Lung (tissue), 11 donors: ENCODE measurements at regions not wholly inside any gene's neighbourhood (a gene's known extent, or its start where the extent isn't known, plus 50 kb on each side); places are given as distances from the start of the nearest gene placed in this dataset.

Experiments
- ATAC-seq: fragments of 200-7000 bp; cut with Tn5 transposase; one replicate; pipeline ENCODE4 v1.9.1; 2020; ENCODE audit warnings: moderate number of reproducible peaks; ENCODE audit not compliant: insufficient read depth, low FRiP score
- DNase-seq, 3 donors: peaks; one replicate each; pipeline ENCODE4 v3.0.0-alpha.2; 2013 to 2017
- H3K27ac ChIP-seq, 2 donors: one replicate each; pipeline ENCODE4 v1.5.1; 2013; ENCODE audit warnings: mild to moderate bottlenecking in 2 of 2, moderate library complexity in 2 of 2, control low read depth in 1 of 2, inconsistent platforms in 1 of 2, low read depth in 1 of 2, low read length in 1 of 2
- H3K27me3 ChIP-seq, 3 donors: one replicate each; pipeline ENCODE4 v1.5.1; 2013; ENCODE audit warnings: low read length in 2 of 3; ENCODE audit not compliant: control insufficient read depth in 3 of 3, insufficient read depth in 3 of 3
- H3K36me3 ChIP-seq, 4 donors: one replicate each; pipeline ENCODE4 v1.5.1; 2013; ENCODE audit warnings: low read length in 4 of 4, mild to moderate bottlenecking in 1 of 4, moderate library complexity in 1 of 4; ENCODE audit not compliant: control insufficient read depth in 4 of 4, insufficient read depth in 4 of 4
- H3K4me1 ChIP-seq, 5 donors: one replicate each; pipeline ENCODE4 v1.5.1; 2013; ENCODE audit warnings: low read length in 5 of 5, mild to moderate bottlenecking in 2 of 5, moderate library complexity in 1 of 5; ENCODE audit not compliant: control insufficient read depth in 5 of 5, insufficient read depth in 5 of 5
- H3K4me3 ChIP-seq: one replicate; pipeline ENCODE4 v1.5.1; 2013; ENCODE audit warnings: mild to moderate bottlenecking, control low read depth, moderate library complexity
- H3K9ac ChIP-seq, 2 donors: one replicate each; pipeline ENCODE4 v1.5.1; 2013; ENCODE audit warnings: low read length in 2 of 2, control low read depth in 1 of 2; ENCODE audit not compliant: insufficient read depth in 1 of 2
- H3K9me3 ChIP-seq, 4 donors: one replicate each; pipeline ENCODE4 v1.5.1; 2013; ENCODE audit warnings: low read length in 3 of 4, mild to moderate bottlenecking in 1 of 4, moderate library complexity in 1 of 4; ENCODE audit not compliant: control insufficient read depth in 4 of 4, insufficient read depth in 3 of 4
- WGBS, 2 donors: extraction: QIAGEN DNeasy Blood & Tissue Kit; methylation state at CpG; one replicate each; pipeline ENCODE4 v1.1.7; 2013; 5-methylcytosine and 5-hydroxymethylcytosine counted together
- TF ChIP-seq, protein P1 (sequence below): IDR thresholded peaks from 2 replicates; pipeline ENCODE4 v1.5.1; 2012; ENCODE audit warnings: mild to moderate bottlenecking; ENCODE audit errors: control extremely low read depth, extremely low read depth
- donor health status: control.
- donor health status: control.
- donor health status: Bipolar disorder and iron deficiency.
- donor health status: healthy.
- donor health status: DM: yes; HTN: yes; CAD: no.

DNA sequence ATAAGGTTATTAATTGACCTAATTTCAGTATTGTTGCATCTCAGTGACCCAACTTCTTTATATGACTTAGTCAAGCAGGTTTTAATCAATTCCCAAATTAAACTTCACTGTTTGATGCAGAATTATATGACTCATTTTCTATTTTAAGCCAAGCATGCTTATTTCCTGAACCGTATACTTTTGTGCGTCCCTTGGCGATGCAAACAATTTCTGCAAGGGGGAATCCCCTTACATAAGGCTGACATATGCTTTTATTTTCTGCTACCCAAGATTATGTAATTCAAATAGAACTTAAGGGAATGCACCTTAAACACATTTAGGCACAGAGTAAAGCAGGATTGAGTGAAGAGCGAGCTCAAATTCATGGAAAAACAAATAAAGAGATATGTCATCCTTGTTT, 303.9 kb downstream of the PDCD6IP start:
- Histone ChIP-seq H3K4me1 (no peaks in the 10 kb centered on the region), H3K9me3 (no peaks in the 10 kb centered on the region), H3K27ac (no peak overlapping the region), H3K36me3 (no peaks in the 10 kb centered on the region), H3K4me3 (no peak overlapping the region), H3K9ac (no peak overlapping the region), H3K27me3 (no peaks in the 10 kb centered on the region)
- TF ChIP-seq, protein P1, sequence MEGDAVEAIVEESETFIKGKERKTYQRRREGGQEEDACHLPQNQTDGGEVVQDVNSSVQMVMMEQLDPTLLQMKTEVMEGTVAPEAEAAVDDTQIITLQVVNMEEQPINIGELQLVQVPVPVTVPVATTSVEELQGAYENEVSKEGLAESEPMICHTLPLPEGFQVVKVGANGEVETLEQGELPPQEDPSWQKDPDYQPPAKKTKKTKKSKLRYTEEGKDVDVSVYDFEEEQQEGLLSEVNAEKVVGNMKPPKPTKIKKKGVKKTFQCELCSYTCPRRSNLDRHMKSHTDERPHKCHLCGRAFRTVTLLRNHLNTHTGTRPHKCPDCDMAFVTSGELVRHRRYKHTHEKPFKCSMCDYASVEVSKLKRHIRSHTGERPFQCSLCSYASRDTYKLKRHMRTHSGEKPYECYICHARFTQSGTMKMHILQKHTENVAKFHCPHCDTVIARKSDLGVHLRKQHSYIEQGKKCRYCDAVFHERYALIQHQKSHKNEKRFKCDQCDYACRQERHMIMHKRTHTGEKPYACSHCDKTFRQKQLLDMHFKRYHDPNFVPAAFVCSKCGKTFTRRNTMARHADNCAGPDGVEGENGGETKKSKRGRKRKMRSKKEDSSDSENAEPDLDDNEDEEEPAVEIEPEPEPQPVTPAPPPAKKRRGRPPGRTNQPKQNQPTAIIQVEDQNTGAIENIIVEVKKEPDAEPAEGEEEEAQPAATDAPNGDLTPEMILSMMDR, result no peak
- 47 to 54% methylated on average over 4 of the region's 4 CpGs for WGBS, 2 donors
- no peak for ATAC-seq
- DNase-seq, result no peak

DNA sequence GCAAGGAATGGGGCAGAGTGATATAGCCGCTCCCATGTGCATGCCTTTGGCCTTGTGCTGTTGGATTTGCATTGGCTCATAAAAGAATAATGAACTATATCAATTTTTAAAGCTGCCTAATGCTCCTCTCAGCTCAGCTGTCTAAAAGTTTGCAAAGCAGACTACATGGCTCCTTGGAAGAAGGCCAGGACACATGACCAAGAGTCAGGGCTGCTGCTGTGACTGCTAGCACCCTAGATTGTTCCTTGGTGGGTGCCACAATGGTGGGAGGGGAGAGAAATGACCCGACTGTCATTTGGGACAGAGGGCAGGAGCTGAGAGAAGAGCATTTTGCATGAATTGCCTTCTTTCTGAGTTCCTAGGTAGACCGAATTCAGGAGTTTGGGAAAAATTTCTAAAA, 307.9 kb downstream of the PDCD6IP start:
- ATAC-seq (no peak), DNase-seq (no peak)
- WGBS, 2 donors, result 76 to 88% methylated on average over 3 of the region's 3 CpGs
- Histone ChIP-seq H3K36me3 (no peaks in the 10 kb centered on the region), H3K4me3 (no peak overlapping the region), H3K4me1 (no peaks in the 10 kb centered on the region), H3K9me3 (no peaks in the 10 kb centered on the region), H3K9ac (no peak overlapping the region), H3K27ac (no peak overlapping the region), H3K27me3 (no peaks in the 10 kb centered on the region)
- TF ChIP-seq, protein P1, result no peak

DNA sequence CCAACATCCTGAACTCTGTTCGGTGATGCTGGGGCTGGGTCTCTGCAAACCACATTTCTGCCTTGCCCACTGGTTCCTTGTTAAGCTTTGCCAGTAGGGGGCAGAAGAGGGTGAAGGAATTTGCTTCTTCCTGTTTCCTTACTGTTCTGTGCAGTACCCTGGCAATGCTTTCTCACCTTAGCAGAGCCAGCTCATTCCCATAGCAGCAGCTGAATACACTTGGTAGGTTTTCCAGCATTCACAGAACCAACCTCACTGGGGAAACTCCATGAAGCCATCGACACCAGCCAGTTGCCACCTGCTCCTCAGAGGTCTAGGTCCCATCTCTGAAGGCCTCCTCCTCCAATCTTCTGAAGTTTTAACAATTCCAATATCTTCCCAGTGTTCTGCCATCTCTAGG, 308.4 kb downstream of the PDCD6IP start:
- 56 to 58% methylated on average over 2 of the region's 2 CpGs for WGBS, 2 donors
- peak; percentile 28 for ATAC-seq

DNA sequence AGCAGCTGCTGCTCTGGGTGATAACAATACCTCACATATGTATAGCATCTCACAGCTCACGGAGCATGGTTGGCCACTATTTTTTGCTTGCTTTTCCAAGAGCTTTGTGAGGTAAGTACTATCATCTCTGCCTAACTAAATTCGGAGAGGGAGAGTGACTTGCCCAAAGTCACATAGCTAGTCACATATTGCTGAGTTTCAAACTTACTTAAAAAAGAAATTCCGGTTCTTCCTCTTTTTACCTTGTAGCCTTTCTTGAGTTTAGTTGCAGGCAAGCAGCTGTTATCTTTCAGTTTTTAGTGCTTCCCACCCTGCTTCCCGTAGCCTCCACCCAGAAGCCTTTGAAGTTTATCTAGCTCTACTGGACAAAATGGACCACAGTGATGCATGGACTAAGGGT, 309.2 kb downstream of the PDCD6IP start:
- 59 to 67% methylated on average over 4 of the region's 4 CpGs for WGBS, 2 donors
- H3K9me3 ChIP-seq, result no peaks in the 10 kb centered on the region
- H3K27ac ChIP-seq, result no peak overlapping the region
- no peaks in the 10 kb centered on the region for H3K27me3 ChIP-seq
- ATAC-seq (no peak), DNase-seq (no peak)
- no peaks in the 10 kb centered on the region for H3K36me3 ChIP-seq
- H3K9ac ChIP-seq, result no peak overlapping the region
- H3K4me3 ChIP-seq, result no peak overlapping the region
- TF ChIP-seq, protein P1, result no peak
- no peaks in the 10 kb centered on the region for H3K4me1 ChIP-seq

More for the DNA sequence above, 308.4 kb downstream of the PDCD6IP start:
- Histone ChIP-seq H3K27me3 (no peaks in the 10 kb centered on the region), H3K27ac (no peak overlapping the region), H3K4me1 (no peaks in the 10 kb centered on the region), H3K36me3 (no peaks in the 10 kb centered on the region), H3K9me3 (no peaks in the 10 kb centered on the region), H3K4me3 (no peak overlapping the region), H3K9ac (no peak overlapping the region)
- TF ChIP-seq, protein P1, result peak; percentile 29
- DNase-seq, result peak in 2 of 3 donors; percentile 6 to 41
